Caco-2 (cell line): ENCODE measurements at regions not wholly inside any gene's neighbourhood (a gene's known extent, or its start where the extent isn't known, plus 50 kb on each side); places are given as distances from the start of the nearest gene placed in this dataset.
"Not testable (repeated sequence)": the region's sequence is repeated elsewhere in the genome, so short reads cannot be mapped to it uniquely, and the experiment has no call there.

ENCODE experiments used
- BruUV-seq: library from RNA; stranded (reverse); fragments of 400-500 nt; replicated peaks from 2 replicates; lab custom pipeline; 2021; lab: Mats Ljungman, UMichigan
- CTCF ChIA-PET: fragments of 300-600 bp; sonication (Branson Sonifier 250); formaldehyde crosslinking; loops from one replicate; lab custom pipeline; 2022; ENCODE audit warnings: antibody characterized with exemption; lab: Charles Lee
- POLR2A ChIA-PET: fragments of 300-600 bp; sonication (Branson Sonifier 250); formaldehyde crosslinking; loops from one replicate; lab custom pipeline; 2022; ENCODE audit warnings: antibody characterized with exemption; lab: Charles Lee
- DNase-seq, 2 experiments: peaks; one replicate each; pipeline versions ENCODE4 v3.0.0 to v3.0.0-alpha.2; 2020 to 2022
- H3K27me3 ChIP-seq: replicated peaks from 2 replicates; pipeline ENCODE4 v1.6.0; 2011; ENCODE audit warnings: low read length; ENCODE audit not compliant: control insufficient read depth, insufficient read depth
- H3K36me3 ChIP-seq: 2 replicates; pipeline ENCODE4 v1.5.1; 2011; ENCODE audit warnings: low read length; ENCODE audit not compliant: control insufficient read depth, insufficient read depth
- H3K4me1 ChIP-seq: fragments of 250-450 bp; sonication (Bioruptor Pico); 2 replicates; pipeline ENCODE4 v1.5.1; 2020; ENCODE audit warnings: mild to moderate bottlenecking
- H3K4me3 ChIP-seq: 2 replicates; pipeline ENCODE4 v1.5.1; 2011; ENCODE audit warnings: low read depth, mild to moderate bottlenecking, control low read depth, low read length
- H3K9me3 ChIP-seq: fragments of 250-450 bp; sonication (Bioruptor Pico); 2 replicates; pipeline ENCODE4 v1.5.1; 2020; ENCODE audit warnings: mild to moderate bottlenecking, moderate library complexity
- H3K27ac Mint-ChIP-seq: one replicate; pipeline ENCODE4 v1.8.0; 2022; ENCODE audit warnings: mixed read lengths; ENCODE audit not compliant: unreplicated experiment
- H3K27me3 Mint-ChIP-seq: one replicate; pipeline ENCODE4 v1.8.0; 2022; ENCODE audit warnings: mixed read lengths; ENCODE audit not compliant: insufficient read depth, unreplicated experiment
- H3K36me3 Mint-ChIP-seq: one replicate; pipeline ENCODE4 v1.8.0; 2022; ENCODE audit warnings: mild to moderate bottlenecking, mixed read lengths; ENCODE audit not compliant: insufficient read depth, unreplicated experiment
- H3K4me1 Mint-ChIP-seq: one replicate; pipeline ENCODE4 v1.8.0; 2022; ENCODE audit warnings: low read depth, mixed read lengths; ENCODE audit not compliant: unreplicated experiment
- H3K4me3 Mint-ChIP-seq: one replicate; pipeline ENCODE4 v1.8.0; 2022; ENCODE audit warnings: mild to moderate bottlenecking, moderate library complexity, mixed read lengths; ENCODE audit not compliant: unreplicated experiment
- H3K9me3 Mint-ChIP-seq: one replicate; pipeline ENCODE4 v1.8.0; 2022; ENCODE audit warnings: mixed read lengths; ENCODE audit not compliant: unreplicated experiment
- CTCF ChIP-seq, 2 experiments: fragments of 200-600 bp in 1 of 2; IDR thresholded peaks; 1 replicate in 1 of 2; 2 replicates in 1 of 2; pipeline versions ENCODE4 v1.5.1 to v1.8.0; 2011 to 2022; ENCODE audit warnings: antibody characterized with exemption in 1 of 2, control low read depth in 1 of 2, inconsistent platforms in 1 of 2, low read depth in 1 of 2, low read length in 1 of 2, mild to moderate bottlenecking in 1 of 2, moderate library complexity in 1 of 2; ENCODE audit not compliant: insufficient read depth in 1 of 2, severe bottlenecking in 1 of 2, unreplicated experiment in 1 of 2
- intact Hi-C: fragments of 100-400 bp; cut with micrococcal nuclease; formaldehyde crosslinking; loops from one replicate; pipeline ENCODE4 v1.10.0; 2022; ENCODE audit not compliant: unreplicated experiment

GRCh38 chr9:129305246-129305645 is 127.2 kb upstream of the IER5L start:
- peak in 1 of 2 experiments; percentile 7 for DNase-seq
- Histone ChIP-seq H3K4me3 (no peak overlapping the region), H3K4me1 (0 out of 2 replicates have a peak, but pooled peaks cover 7% of the 10 kb centered on the region), H3K9me3 (peaks cover 19% of the 10 kb centered on the region), H3K36me3 (no peaks in the 10 kb centered on the region), H3K27me3 (no peaks in the 10 kb centered on the region)
- ChIA-PET CTCF (no interaction called here), POLR2A (no interaction called here)
- Mint-ChIP-seq H3K27ac (no peak overlapping the region), H3K27me3 (no peaks in the 10 kb centered on the region), H3K4me1 (peaks cover 6% of the 10 kb centered on the region), H3K36me3 (peaks cover 4% of the 10 kb centered on the region), H3K4me3 (no peak overlapping the region), H3K9me3 (no peaks in the 10 kb centered on the region)
- no TSS peak for BruUV-seq
- intact Hi-C loops = no loop called here
- TF ChIP-seq CTCF (IDR thresholded peaks at IDR 0.05; ENCODE audit: insufficient read depth in 1 of 2, low read depth in 1 of 2, low read length in 1 of 2, severe bottlenecking in 1 of 2, unreplicated experiment in 1 of 2) = no peak

- no peaks in the 10 kb centered on the region for H3K36me3 ChIP-seq
- ChIA-PET CTCF (no interaction called here), POLR2A (no interaction called here)
- peaks cover 2% of the 10 kb centered on the region for H3K4me1 Mint-ChIP-seq
- H3K36me3 Mint-ChIP-seq = peaks cover 4% of the 10 kb centered on the region
- BruUV-seq = no TSS peak
- no peaks in the 10 kb centered on the region for H3K27me3 Mint-ChIP-seq
- TF ChIP-seq CTCF (IDR thresholded peaks at IDR 0.05; ENCODE audit: insufficient read depth in 1 of 2, low read depth in 1 of 2, low read length in 1 of 2, severe bottlenecking in 1 of 2, unreplicated experiment in 1 of 2) = no peak
- intact Hi-C loops = no loop called here
- H3K27me3 ChIP-seq = no peaks in the 10 kb centered on the region
- DNase-seq = no peak
- H3K4me3 ChIP-seq = no peak overlapping the region
- no peaks in the 10 kb centered on the region for H3K9me3 Mint-ChIP-seq
- no peak overlapping the region for H3K4me3 Mint-ChIP-seq
- no peak overlapping the region for H3K27ac Mint-ChIP-seq
- no peaks in the 10 kb centered on the region for H3K4me1 ChIP-seq
- peaks cover 19% of the 10 kb centered on the region for H3K9me3 ChIP-seq
Measured at GRCh38 chr9:129301941-129302340, 123.9 kb upstream of the IER5L start.

GRCh38 chr9:129296195-129296594 is 118.1 kb upstream of the IER5L start:
- DNase-seq, H3K27me3 Mint-ChIP-seq, CTCF ChIA-PET, POLR2A ChIA-PET, H3K4me3 Mint-ChIP-seq, H3K9me3 ChIP-seq, H3K4me1 Mint-ChIP-seq, H3K4me3 ChIP-seq, BruUV-seq, H3K36me3 ChIP-seq, H3K36me3 Mint-ChIP-seq, intact Hi-C loops, H3K27ac Mint-ChIP-seq, H3K4me1 ChIP-seq, H3K27me3 ChIP-seq: not testable (repeated sequence)
- H3K9me3 Mint-ChIP-seq = peaks cover 10% of the 10 kb centered on the region

GRCh38 chr9:129291041-129291501 is 113.0 kb upstream of the IER5L start:
- intact Hi-C loops = no loop called here
- TF ChIP-seq CTCF (IDR thresholded peaks at IDR 0.05; ENCODE audit: insufficient read depth in 1 of 2, low read depth in 1 of 2, low read length in 1 of 2, severe bottlenecking in 1 of 2, unreplicated experiment in 1 of 2) = no peak
- H3K9me3 ChIP-seq = peaks cover 3% of the 10 kb centered on the region; the same call in 1 of the 2 replicates
- no TSS peak for BruUV-seq
- H3K36me3 Mint-ChIP-seq = no peaks in the 10 kb centered on the region
- H3K4me3 Mint-ChIP-seq = no peak overlapping the region
- DNase-seq = no peak
- no peaks in the 10 kb centered on the region for H3K4me1 ChIP-seq
- no peaks in the 10 kb centered on the region for H3K36me3 ChIP-seq
- H3K4me1 Mint-ChIP-seq = no peaks in the 10 kb centered on the region
- ChIA-PET POLR2A (no interaction called here), CTCF (no interaction called here)
- H3K27ac Mint-ChIP-seq = no peak overlapping the region
- peaks cover 10% of the 10 kb centered on the region for H3K9me3 Mint-ChIP-seq
- no peak overlapping the region for H3K4me3 ChIP-seq
- no peaks in the 10 kb centered on the region for H3K27me3 Mint-ChIP-seq
- H3K27me3 ChIP-seq = no peaks in the 10 kb centered on the region
